GM13977 (cell line): ENCODE measurements at regions not wholly inside any gene's neighbourhood (a gene's known extent, or its start where the extent isn't known, plus 50 kb on each side); places are given as distances from the start of the nearest gene placed in this dataset.

Experiments used
- DNase-seq: peaks from one replicate; pipeline ENCODE4 v3.0.0; 2012; ENCODE audit warnings: low spot score
- in situ Hi-C: fragments of 300-500 bp; cut with MboI; formaldehyde crosslinking; loops from one replicate; pipeline ENCODE4 v1.12.0; 2022; ENCODE audit warnings: low sequenced_read_pairs, low pct_unique_long_range_greater_than_20kb, mixed read lengths, inconsistent platforms; ENCODE audit not compliant: unreplicated experiment
- TF ChIP-seq, protein P1 (sequence below): IDR thresholded peaks from 2 replicates; pipeline ENCODE4 v1.5.1; 2012; ENCODE audit warnings: mild to moderate bottlenecking, control low read depth; ENCODE audit not compliant: insufficient read depth; ENCODE audit errors: extremely low read depth, missing control alignments

- in situ Hi-C loops: no loop called here
- no peak for DNase-seq
- TF ChIP-seq, protein P1, sequence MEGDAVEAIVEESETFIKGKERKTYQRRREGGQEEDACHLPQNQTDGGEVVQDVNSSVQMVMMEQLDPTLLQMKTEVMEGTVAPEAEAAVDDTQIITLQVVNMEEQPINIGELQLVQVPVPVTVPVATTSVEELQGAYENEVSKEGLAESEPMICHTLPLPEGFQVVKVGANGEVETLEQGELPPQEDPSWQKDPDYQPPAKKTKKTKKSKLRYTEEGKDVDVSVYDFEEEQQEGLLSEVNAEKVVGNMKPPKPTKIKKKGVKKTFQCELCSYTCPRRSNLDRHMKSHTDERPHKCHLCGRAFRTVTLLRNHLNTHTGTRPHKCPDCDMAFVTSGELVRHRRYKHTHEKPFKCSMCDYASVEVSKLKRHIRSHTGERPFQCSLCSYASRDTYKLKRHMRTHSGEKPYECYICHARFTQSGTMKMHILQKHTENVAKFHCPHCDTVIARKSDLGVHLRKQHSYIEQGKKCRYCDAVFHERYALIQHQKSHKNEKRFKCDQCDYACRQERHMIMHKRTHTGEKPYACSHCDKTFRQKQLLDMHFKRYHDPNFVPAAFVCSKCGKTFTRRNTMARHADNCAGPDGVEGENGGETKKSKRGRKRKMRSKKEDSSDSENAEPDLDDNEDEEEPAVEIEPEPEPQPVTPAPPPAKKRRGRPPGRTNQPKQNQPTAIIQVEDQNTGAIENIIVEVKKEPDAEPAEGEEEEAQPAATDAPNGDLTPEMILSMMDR: no peak
These were observed 162.5 kb upstream of the BCOR start for GRCh38 chrX:40260146-40260747.

GRCh38 chrX:40258909-40259308, 161.2 kb upstream of the BCOR start:
- DNase-seq: no peak
- TF ChIP-seq, protein P1: no peak
- in situ Hi-C loops: no loop called here

DNA sequence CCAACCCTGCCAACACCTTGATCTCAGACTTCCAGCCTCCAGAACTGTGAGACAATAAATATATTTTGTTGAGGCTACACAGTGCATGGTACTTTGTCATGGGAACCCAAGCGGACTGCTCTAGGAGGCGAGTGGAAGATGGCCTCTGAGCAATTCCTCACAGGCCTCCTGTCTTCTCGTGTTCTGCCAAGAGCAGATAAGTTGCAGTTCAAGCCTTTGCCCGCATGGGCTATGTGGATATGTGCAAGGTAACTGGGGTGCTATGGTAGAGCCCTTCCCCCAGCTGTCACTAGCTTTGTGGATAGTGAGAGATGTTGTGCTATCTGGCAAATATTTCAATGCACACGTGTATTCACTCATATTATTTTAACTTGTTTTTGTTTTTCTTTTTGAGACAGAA, 156.0 kb upstream of the BCOR start:
- DNase-seq: no peak
- TF ChIP-seq, protein P1: no peak
- in situ Hi-C loops: no loop called here

- DNase-seq: no peak
- TF ChIP-seq, protein P1: no peak
- in situ Hi-C loops: no loop called here
These were observed 151.8 kb upstream of the BCOR start for GRCh38 chrX:40249582-40249981.

- in situ Hi-C loops: no loop called here
These were observed 151.1 kb upstream of the BCOR start for GRCh38 chrX:40248822-40249221.

DNA sequence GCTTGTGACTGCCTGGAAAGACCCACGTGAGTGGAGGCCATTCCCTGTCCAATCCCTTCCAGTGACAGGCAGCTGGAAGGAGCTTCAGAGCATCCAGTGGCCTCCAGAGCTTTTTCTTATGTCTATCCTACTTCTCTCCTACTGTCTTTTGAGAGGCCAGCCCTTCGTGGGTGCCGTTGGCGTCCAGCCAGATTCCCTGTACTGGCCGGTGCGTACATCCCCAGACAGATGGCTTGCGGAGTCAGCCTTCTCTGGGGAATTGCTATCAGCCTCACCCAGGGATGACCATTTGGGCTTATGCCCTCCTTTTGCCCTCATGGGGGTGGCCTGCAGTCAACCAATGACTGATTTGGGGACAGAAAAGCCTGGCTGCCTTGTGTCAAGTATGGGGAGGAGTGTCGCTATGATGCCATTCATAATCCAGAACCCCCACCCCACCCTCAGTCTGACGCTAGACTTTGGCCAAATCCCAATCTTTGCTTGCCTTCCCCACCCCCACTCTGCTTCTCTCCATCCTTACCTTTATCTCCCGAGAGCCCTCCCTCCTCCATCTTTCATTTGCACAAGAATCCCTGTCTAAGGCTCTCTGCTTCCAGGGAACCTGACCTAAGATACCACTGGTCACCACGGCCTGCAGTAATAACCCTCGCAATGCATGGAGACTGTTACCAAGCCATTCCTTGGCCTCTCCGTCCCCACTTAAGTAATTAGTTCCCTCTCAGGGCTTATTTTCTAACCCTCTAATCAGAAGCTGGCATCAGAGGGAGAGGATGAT, 150.3 kb upstream of the BCOR start:
- no peak for DNase-seq
- in situ Hi-C loops: no loop called here
- TF ChIP-seq, protein P1: no peak

More at GRCh38 chrX:40248822-40249221, 151.1 kb upstream of the BCOR start:
- DNase-seq: no peak
- TF ChIP-seq, protein P1: no peak
